Activated B cell treated with CpG ODN at 0.5 μM for 24 hours (primary cell): ENCODE measurements at regions not wholly inside any gene's neighbourhood (a gene's known extent, or its start where the extent isn't known, plus 50 kb on each side); places are given as distances from the start of the nearest gene placed in this dataset.
"Not testable (repeated sequence)": the region's sequence is repeated elsewhere in the genome, so short reads cannot be mapped to it uniquely, and the experiment has no call there.

Experiments
- ATAC-seq: fragments of 200-7000 bp; cut with Tn5 transposase; one replicate; pipeline ENCODE4 v1.10.0; 2021; ENCODE audit warnings: low read depth, mild to moderate bottlenecking, moderate library complexity
- CTCF ChIA-PET: fragments of 350-600 bp; sonication (Branson Sonifier 250); formaldehyde crosslinking; loops from one replicate; lab custom pipeline; 2021; ENCODE audit warnings: antibody characterized with exemption; lab: Charles Lee
- POLR2A ChIA-PET: fragments of 350-600 bp; sonication (Branson Sonifier 250); formaldehyde crosslinking; loops from one replicate; lab custom pipeline; 2021; ENCODE audit warnings: antibody characterized with exemption; lab: Charles Lee
- DNase-seq: peaks from one replicate; pipeline ENCODE4 v3.0.0; 2022
- H3K27ac Mint-ChIP-seq: one replicate; pipeline ENCODE4 v1.8.0; 2020; ENCODE audit warnings: mixed read lengths
- H3K27me3 Mint-ChIP-seq: one replicate; pipeline ENCODE4 v1.8.0; 2021; ENCODE audit warnings: mixed read lengths
- H3K36me3 Mint-ChIP-seq: one replicate; pipeline ENCODE4 v1.8.0; 2021; ENCODE audit warnings: low read depth, mixed read lengths
- H3K4me1 Mint-ChIP-seq: one replicate; pipeline ENCODE4 v1.8.0; 2021; ENCODE audit warnings: mixed read lengths
- H3K4me3 Mint-ChIP-seq: one replicate; pipeline ENCODE4 v1.8.0; 2020; ENCODE audit warnings: mild to moderate bottlenecking, mixed read lengths
- H3K9me3 Mint-ChIP-seq: one replicate; pipeline ENCODE4 v1.8.0; 2020; ENCODE audit warnings: mixed read lengths
- intact Hi-C: fragments of 100-400 bp; cut with micrococcal nuclease; formaldehyde crosslinking; loops from one replicate; pipeline ENCODE4 v1.15.1; 2024
- TF ChIP-seq, protein P1 (sequence below): fragments of 200-600 bp; IDR thresholded peaks from one replicate; pipeline ENCODE4 v1.8.0; 2022; ENCODE audit warnings: antibody characterized with exemption, mild to moderate bottlenecking

DNA sequence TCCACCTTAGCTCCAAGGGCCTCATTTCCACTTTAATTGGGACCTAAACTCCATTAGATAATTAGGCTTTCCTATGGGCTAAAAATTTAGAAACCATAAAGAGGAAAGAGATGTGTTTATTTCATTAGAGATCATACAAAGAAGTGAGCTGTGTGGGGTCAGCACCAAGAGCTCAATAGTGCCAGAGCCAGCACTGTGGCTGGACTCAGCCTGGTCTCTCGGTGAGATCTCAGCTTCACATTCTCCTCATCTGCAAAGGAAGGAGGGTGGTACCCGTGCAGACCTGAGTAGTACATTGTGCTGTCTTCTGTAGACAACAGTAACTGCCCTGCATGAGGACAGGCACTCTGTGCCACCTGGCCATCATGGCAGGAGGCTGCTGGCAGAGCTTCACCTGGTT lies 136.1 kb upstream of the EPB41L4A start:
- Mint-ChIP-seq H3K4me1 (peaks cover 12% of the 10 kb centered on the region), H3K36me3 (no peaks in the 10 kb centered on the region), H3K27me3 (no peaks in the 10 kb centered on the region), H3K27ac (no peak overlapping the region), H3K4me3 (no peak overlapping the region), H3K9me3 (no peaks in the 10 kb centered on the region)
- DNase-seq, result no peak
- ChIA-PET POLR2A (interaction anchor here (0.9 kb wide), 1 partner anchor 53 kb away, joined by 3 read pairs; no protein-coding TSS in a partner anchor), CTCF (interaction anchor here (1.3 to 10.8 kb wide), 2 partner anchors 17 to 203 kb away, joined by 7 to 160 read pairs; no protein-coding TSS in a partner anchor)
- ATAC-seq, result no peak
- intact Hi-C loops, result no loop called here
- TF ChIP-seq, protein P1, sequence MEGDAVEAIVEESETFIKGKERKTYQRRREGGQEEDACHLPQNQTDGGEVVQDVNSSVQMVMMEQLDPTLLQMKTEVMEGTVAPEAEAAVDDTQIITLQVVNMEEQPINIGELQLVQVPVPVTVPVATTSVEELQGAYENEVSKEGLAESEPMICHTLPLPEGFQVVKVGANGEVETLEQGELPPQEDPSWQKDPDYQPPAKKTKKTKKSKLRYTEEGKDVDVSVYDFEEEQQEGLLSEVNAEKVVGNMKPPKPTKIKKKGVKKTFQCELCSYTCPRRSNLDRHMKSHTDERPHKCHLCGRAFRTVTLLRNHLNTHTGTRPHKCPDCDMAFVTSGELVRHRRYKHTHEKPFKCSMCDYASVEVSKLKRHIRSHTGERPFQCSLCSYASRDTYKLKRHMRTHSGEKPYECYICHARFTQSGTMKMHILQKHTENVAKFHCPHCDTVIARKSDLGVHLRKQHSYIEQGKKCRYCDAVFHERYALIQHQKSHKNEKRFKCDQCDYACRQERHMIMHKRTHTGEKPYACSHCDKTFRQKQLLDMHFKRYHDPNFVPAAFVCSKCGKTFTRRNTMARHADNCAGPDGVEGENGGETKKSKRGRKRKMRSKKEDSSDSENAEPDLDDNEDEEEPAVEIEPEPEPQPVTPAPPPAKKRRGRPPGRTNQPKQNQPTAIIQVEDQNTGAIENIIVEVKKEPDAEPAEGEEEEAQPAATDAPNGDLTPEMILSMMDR, result no peak

DNA sequence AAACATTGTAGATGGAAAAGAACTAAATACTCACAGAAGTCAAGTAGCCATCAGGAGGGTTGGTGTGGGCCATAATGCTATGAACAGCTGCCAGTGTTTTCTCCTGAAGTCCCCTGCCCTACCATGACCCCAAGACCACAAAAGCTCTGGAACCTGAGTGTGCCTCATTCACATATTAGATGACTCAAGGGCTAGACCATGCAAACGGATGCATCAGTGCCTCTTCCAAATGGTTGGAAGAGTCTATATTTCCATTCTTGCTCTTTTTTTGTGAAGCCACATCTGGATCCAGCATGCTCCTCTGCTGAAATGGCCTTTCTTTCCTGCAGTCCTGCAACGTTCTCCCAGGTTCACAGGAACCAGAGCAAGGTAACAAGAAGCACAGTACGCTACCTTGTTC lies 136.6 kb upstream of the EPB41L4A start:
- H3K36me3 Mint-ChIP-seq, result no peaks in the 10 kb centered on the region
- ATAC-seq (no peak), DNase-seq (no peak)
- H3K9me3 Mint-ChIP-seq, result no peaks in the 10 kb centered on the region
- intact Hi-C loops, result no loop called here
- peaks cover 1% of the 10 kb centered on the region for H3K27me3 Mint-ChIP-seq
- peaks cover 12% of the 10 kb centered on the region for H3K4me1 Mint-ChIP-seq
- no peak overlapping the region for H3K4me3 Mint-ChIP-seq
- ChIA-PET CTCF (interaction anchor here (1.3 to 10.8 kb wide), 2 partner anchors 17 to 202 kb away, joined by 7 to 160 read pairs; no protein-coding TSS in a partner anchor), POLR2A (no interaction called here)
- TF ChIP-seq, protein P1, result no peak
- no peak overlapping the region for H3K27ac Mint-ChIP-seq

DNA sequence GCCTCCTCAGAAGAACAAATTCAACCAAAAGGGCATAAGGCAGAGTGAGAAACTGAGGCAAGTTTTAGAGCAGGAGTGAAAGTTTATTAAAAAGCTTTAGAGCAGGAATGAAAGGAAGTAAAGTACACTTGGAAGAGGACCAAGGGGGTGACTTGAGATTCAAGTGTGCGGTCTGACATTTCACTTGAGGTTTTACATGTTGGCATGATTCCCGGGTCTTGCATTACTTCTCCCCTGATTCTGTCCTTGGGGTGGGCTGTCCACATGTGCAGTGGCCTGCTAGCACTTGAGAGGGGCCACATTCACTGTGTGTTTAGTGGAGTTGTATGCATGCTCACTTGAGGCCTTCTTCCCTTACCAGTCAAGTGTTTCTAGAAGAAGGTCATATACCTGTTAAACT lies 140.4 kb upstream of the EPB41L4A start:
- H3K27ac Mint-ChIP-seq, intact Hi-C loops, H3K4me3 Mint-ChIP-seq, H3K4me1 Mint-ChIP-seq, H3K36me3 Mint-ChIP-seq, ATAC-seq, POLR2A ChIA-PET, H3K27me3 Mint-ChIP-seq, DNase-seq: not testable (repeated sequence)
- H3K9me3 Mint-ChIP-seq, result peaks cover 13% of the 10 kb centered on the region
- CTCF ChIA-PET, result interaction anchor here (0.8 kb wide), 1 partner anchor 198 kb away, joined by 3 read pairs; no protein-coding TSS in a partner anchor

DNA sequence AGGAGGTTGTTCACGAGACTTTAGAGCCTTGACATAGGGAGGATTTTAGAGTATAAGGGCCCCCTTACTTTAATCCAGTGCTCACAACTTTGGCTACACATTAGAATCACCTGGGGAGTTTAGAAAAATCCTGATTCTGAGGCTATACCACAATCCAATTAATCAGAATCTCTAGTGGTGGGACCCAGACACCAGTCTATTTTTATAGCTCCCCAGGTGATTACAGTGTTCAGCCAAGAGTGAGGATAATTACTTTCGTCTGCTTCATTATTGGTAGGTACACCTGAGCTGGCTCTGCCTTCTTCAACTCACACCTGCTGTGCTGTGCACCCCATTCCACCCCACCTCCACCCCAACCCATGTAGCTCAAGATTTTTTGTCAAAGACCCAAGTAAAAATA lies 141.3 kb upstream of the EPB41L4A start:
- Mint-ChIP-seq H3K27ac (no peak overlapping the region), H3K4me1 (no peaks in the 10 kb centered on the region), H3K9me3 (peaks cover 21% of the 10 kb centered on the region), H3K36me3 (peaks cover 14% of the 10 kb centered on the region), H3K27me3 (peaks cover 1% of the 10 kb centered on the region), H3K4me3 (no peak overlapping the region)
- no peak for ATAC-seq
- TF ChIP-seq, protein P1, result no peak
- POLR2A ChIA-PET, result no interaction called here
- DNase-seq, result no peak
- CTCF ChIA-PET, result no interaction called here
- intact Hi-C loops, result no loop called here

DNA sequence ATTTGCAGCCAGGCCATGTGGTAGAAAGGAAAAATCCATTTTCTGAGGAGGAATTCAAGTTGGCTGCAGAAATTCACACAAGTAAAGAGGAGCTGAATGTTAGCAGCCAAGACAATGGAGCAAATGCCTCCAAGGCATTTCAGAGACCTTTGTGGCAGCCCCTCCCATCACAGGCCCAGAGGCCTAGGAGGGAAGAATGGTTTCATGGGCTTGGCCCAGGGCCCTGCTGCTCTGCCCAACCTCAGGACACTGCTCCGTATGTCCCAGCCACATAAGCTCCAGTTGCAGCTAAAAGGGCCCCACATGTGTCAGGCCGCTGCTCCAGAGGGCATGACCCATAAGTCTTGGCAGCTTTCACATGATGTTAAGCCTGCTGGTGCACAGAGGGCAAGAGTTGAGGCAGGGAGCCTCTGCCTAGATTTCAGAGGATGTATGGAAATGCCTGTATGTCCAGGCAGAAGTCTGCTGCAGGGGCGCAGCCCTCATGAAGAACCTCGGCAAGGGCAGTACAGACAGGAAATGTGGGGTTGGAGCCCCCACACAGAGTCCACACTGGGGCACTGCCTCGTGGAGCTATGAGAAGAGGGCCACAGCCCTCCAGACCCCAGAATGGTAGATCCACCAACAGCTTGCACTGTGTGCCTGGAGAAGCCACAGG lies 144.2 kb upstream of the EPB41L4A start:
- peaks cover 4% of the 10 kb centered on the region for H3K27me3 Mint-ChIP-seq
- POLR2A ChIA-PET, result no interaction called here
- H3K9me3 Mint-ChIP-seq, result peaks cover 21% of the 10 kb centered on the region
- CTCF ChIA-PET, result no interaction called here
- no peaks in the 10 kb centered on the region for H3K4me1 Mint-ChIP-seq
- H3K36me3 Mint-ChIP-seq, result peaks cover 14% of the 10 kb centered on the region
- DNase-seq (no peak), ATAC-seq (no peak)
- no peak overlapping the region for H3K4me3 Mint-ChIP-seq
- H3K27ac Mint-ChIP-seq, result no peak overlapping the region
- TF ChIP-seq, protein P1, result no peak
- intact Hi-C loops, result no loop called here
